ENCODE measurements at regions not wholly inside any gene's neighbourhood (a gene's known extent, or its start where the extent isn't known, plus 50 kb on each side); places are given as distances from the start of the nearest gene placed in this dataset.

- H3K36me3 ChIP-seq (ENCODE audit: low read depth) = no peaks in the 10 kb centered on the region
- TF ChIP-seq, protein P1, sequence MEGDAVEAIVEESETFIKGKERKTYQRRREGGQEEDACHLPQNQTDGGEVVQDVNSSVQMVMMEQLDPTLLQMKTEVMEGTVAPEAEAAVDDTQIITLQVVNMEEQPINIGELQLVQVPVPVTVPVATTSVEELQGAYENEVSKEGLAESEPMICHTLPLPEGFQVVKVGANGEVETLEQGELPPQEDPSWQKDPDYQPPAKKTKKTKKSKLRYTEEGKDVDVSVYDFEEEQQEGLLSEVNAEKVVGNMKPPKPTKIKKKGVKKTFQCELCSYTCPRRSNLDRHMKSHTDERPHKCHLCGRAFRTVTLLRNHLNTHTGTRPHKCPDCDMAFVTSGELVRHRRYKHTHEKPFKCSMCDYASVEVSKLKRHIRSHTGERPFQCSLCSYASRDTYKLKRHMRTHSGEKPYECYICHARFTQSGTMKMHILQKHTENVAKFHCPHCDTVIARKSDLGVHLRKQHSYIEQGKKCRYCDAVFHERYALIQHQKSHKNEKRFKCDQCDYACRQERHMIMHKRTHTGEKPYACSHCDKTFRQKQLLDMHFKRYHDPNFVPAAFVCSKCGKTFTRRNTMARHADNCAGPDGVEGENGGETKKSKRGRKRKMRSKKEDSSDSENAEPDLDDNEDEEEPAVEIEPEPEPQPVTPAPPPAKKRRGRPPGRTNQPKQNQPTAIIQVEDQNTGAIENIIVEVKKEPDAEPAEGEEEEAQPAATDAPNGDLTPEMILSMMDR (IDR thresholded peaks at IDR 0.05) = no peak
- H3K4me3 ChIP-seq = no peak overlapping the region
- peaks cover under 1% of the 10 kb centered on the region for H3K9me3 ChIP-seq
- ATAC-seq (no peak), DNase-seq (no peak)
- H3K4me1 ChIP-seq (ENCODE audit: low read depth) = no peaks in the 10 kb centered on the region
- intact Hi-C loops (cut with DNase I, micrococcal nuclease) = no loop called here
Observed at GRCh38 chr13:78105656-78106055, 187.0 kb upstream of the EDNRB start.

GRCh38 chr13:78103936-78104335, 185.3 kb upstream of the EDNRB start:
- H3K4me1 ChIP-seq (ENCODE audit: low read depth) = no peaks in the 10 kb centered on the region
- DNase-seq = no peak
- no peak overlapping the region for H3K4me3 ChIP-seq
- TF ChIP-seq, protein P1 (IDR thresholded peaks at IDR 0.05) = no peak
- H3K9me3 ChIP-seq = no peaks in the 10 kb centered on the region
- intact Hi-C loops (cut with DNase I, micrococcal nuclease) = no loop called here
- no peak for ATAC-seq
- H3K36me3 ChIP-seq (ENCODE audit: low read depth) = no peaks in the 10 kb centered on the region

- no peaks in the 10 kb centered on the region for H3K36me3 ChIP-seq (ENCODE audit: low read depth)
- no peak for DNase-seq
- H3K9me3 ChIP-seq = no peaks in the 10 kb centered on the region
- no peak for ATAC-seq
- H3K4me3 ChIP-seq = no peak overlapping the region
- TF ChIP-seq, protein P1 (IDR thresholded peaks at IDR 0.05) = no peak
- intact Hi-C loops (cut with DNase I, micrococcal nuclease) = no loop called here
- H3K4me1 ChIP-seq (ENCODE audit: low read depth) = no peaks in the 10 kb centered on the region
Observed at GRCh38 chr13:78102741-78103140, 184.1 kb upstream of the EDNRB start.

GRCh38 chr13:78102121-78102677, 183.6 kb upstream of the EDNRB start:
- Histone ChIP-seq H3K9me3 (no peaks in the 10 kb centered on the region), H3K4me1 (ENCODE audit: low read depth) (no peaks in the 10 kb centered on the region), H3K4me3 (no peak overlapping the region), H3K36me3 (ENCODE audit: low read depth) (no peaks in the 10 kb centered on the region)
- peak in 1 of 3 donors; percentile 15 for DNase-seq
- TF ChIP-seq, protein P1 (IDR thresholded peaks at IDR 0.05) = no peak
- peak; percentile 55 for ATAC-seq
- intact Hi-C loops (cut with DNase I, micrococcal nuclease) = no loop called here

- no peak overlapping the region for H3K4me3 ChIP-seq
- H3K9me3 ChIP-seq = no peaks in the 10 kb centered on the region
- no peaks in the 10 kb centered on the region for H3K36me3 ChIP-seq (ENCODE audit: low read depth)
- ATAC-seq (no peak), DNase-seq (no peak)
- intact Hi-C loops (cut with DNase I, micrococcal nuclease) = no loop called here
- TF ChIP-seq, protein P1 (IDR thresholded peaks at IDR 0.05) = no peak
- H3K4me1 ChIP-seq (ENCODE audit: low read depth) = no peaks in the 10 kb centered on the region
Observed at GRCh38 chr13:78100486-78100885, 181.9 kb upstream of the EDNRB start.

GRCh38 chr13:78098249-78098648, 179.6 kb upstream of the EDNRB start:
- Histone ChIP-seq H3K36me3 (ENCODE audit: low read depth) (no peaks in the 10 kb centered on the region), H3K4me3 (no peak overlapping the region), H3K4me1 (ENCODE audit: low read depth) (no peaks in the 10 kb centered on the region), H3K9me3 (no peaks in the 10 kb centered on the region)
- TF ChIP-seq, protein P1 (IDR thresholded peaks at IDR 0.05) = no peak
- ATAC-seq = no peak
- DNase-seq = no peak
- intact Hi-C loops (cut with DNase I, micrococcal nuclease) = no loop called here

All from mucosa of descending colon (tissue), 3 donors.